ENCODE measurements at regions not wholly inside any gene's neighbourhood (a gene's known extent, or its start where the extent isn't known, plus 50 kb on each side); places are given as distances from the start of the nearest gene placed in this dataset.
A peak's percentile ranks its signal among the peaks of the same experiment; 100 is the strongest.

DNA sequence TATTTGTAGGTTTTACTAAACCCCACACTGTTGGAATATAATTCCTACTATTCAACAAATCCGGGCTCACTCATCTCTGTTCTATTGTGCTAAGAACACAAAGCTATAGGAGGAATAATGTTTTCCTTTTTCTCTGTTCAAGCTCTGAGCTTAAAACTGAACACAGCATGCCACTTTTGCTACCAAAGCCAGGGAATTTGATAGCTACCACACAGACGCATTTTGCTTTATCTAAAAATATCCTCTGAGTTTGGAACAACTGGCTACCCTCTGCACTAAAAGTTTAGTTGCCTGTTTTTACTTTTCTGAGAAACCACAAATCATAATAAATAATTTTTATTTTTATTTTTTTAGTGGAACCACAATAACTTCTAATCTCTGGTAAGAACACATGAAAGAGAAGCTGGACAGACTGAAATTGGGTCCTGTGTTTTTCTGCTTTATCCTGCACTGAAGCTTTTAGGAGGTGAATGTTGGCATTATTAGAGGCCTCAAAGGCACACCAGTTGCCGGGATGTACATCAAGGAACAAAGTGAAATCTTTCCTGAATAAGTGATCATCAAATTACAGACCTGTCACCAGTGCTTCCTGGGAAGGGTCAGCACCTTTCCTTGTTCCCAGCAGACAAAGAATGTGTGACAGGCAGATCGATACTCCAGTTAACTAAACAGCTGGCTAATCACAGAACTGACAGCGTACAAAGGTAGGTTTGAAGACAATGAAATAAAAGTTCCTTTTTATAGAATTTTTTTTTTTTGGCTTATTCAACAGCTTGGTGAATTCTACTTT, 523.2 kb upstream of the TENM4 start:
- TF ChIP-seq POLR2A (IDR thresholded peaks at IDR 0.05) (no peak), CTCF (IDR thresholded peaks at IDR 0.05) (no peak)
- Histone ChIP-seq H3K9me3 (no peaks in the 10 kb centered on the region), H3K4me3 (no peak overlapping the region), H3K27ac (no peak overlapping the region), H3K36me3 (no peaks in the 10 kb centered on the region), H3K4me1 (no peaks in the 10 kb centered on the region), H3K27me3 (no peaks in the 10 kb centered on the region)
- DNase-seq, result no peak

DNA sequence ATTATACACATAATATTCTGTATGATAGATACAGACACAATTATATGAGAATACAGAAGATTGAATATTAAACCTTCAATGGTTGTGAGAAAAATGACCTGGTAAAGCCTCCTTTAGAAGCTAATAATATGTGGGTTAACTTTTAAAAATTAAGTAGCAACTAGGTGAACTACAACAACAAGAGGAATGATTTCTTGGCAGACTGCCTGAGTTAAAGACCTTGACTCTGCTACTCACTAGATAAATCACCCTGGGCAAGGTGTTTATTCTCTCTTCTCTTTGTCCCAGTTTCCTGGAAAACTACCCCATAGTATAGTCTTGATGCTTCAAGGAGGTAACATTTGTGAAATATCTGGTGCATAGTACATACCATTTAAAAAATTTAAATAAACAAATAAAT, 519.6 kb upstream of the TENM4 start:
- no peak for TF ChIP-seq POLR2A (IDR thresholded peaks at IDR 0.05)
- TF ChIP-seq CTCF (IDR thresholded peaks at IDR 0.05), result no peak

DNA sequence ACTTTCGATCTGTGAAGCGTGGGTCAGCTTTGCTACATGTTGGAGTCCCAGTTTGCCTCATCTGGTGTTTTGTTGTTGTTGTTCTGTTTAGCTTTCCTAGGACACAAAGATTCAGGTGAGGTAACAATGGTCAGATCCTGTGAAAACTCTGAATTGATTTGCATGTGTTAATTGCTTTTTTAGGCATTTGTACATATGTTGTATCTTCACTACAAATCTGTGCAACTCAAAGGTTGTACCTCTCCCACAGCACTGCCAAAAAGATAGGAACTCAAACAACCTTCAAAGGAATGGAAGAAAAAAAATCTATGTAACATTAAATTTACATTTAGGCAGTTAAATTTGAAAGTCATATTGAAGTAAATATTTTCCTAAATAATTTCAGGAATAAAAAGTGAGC, 518.5 kb upstream of the TENM4 start:
- Histone ChIP-seq H3K27me3 (no peaks in the 10 kb centered on the region), H3K4me3 (no peak overlapping the region), H3K27ac (no peak overlapping the region), H3K9me3 (no peaks in the 10 kb centered on the region), H3K36me3 (no peaks in the 10 kb centered on the region), H3K4me1 (no peaks in the 10 kb centered on the region)
- DNase-seq, result no peak
- TF ChIP-seq CTCF (IDR thresholded peaks at IDR 0.05), result no peak
- TF ChIP-seq POLR2A (IDR thresholded peaks at IDR 0.05), result no peak

More for the DNA sequence above, 519.6 kb upstream of the TENM4 start:
- Histone ChIP-seq H3K9me3 (no peaks in the 10 kb centered on the region), H3K4me1 (no peaks in the 10 kb centered on the region), H3K27ac (no peak overlapping the region), H3K36me3 (no peaks in the 10 kb centered on the region), H3K27me3 (no peaks in the 10 kb centered on the region), H3K4me3 (no peak overlapping the region)
- DNase-seq, result no peak

DNA sequence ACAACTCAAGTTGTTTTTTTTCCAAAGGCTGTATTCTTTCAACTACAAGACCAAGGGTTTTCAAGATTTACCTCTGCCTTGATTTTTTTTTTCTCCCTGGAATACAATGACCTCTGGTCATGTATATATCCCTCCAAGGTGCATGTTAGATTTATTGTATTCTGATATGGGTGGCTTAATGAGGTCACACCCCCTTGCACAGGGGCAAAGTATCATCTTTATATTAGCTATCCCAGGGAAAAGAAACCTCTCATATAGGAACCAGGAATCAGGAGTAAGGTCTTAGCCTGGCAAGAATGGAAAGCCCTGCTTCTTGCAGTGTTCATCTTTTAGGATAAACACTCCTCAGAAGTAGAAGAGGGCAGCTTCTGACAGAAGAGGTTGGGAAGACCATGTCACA, 516.9 kb upstream of the TENM4 start:
- H3K9me3 ChIP-seq, result no peaks in the 10 kb centered on the region
- peak in 1 of 3 donors; percentile 50 for DNase-seq
- H3K27ac ChIP-seq, result peak overlapping the region in 2 of 4 donors; percentile 44 to 70
- no peaks in the 10 kb centered on the region for H3K4me1 ChIP-seq
- TF ChIP-seq POLR2A (IDR thresholded peaks at IDR 0.05), result no peak
- no peak for TF ChIP-seq CTCF (IDR thresholded peaks at IDR 0.05)
- no peak overlapping the region for H3K4me3 ChIP-seq
- no peaks in the 10 kb centered on the region for H3K36me3 ChIP-seq
- H3K27me3 ChIP-seq, result no peaks in the 10 kb centered on the region

DNA sequence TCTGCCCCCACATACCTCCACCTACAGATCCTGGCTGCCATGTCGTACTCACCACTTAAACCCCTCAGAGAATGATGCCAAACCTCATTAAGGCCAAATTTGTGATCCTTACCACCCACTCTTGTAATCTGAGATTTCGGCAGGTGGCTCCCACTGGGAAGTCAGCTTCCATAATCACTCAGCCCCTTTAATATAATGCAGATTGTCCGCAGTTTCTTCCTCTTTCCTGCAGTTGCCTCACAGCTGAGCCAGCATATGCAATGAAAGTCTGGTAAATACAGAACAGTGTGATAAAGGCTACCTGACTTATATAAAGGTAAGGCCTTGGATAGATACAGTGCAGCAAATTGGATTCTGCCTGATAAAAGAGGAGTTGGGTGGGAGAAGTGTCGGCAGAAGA, 515.2 kb upstream of the TENM4 start:
- Histone ChIP-seq H3K36me3 (no peaks in the 10 kb centered on the region), H3K27me3 (no peaks in the 10 kb centered on the region), H3K4me3 (no peak overlapping the region), H3K9me3 (no peaks in the 10 kb centered on the region), H3K27ac (no peak overlapping the region), H3K4me1 (no peaks in the 10 kb centered on the region)
- DNase-seq, result no peak
- TF ChIP-seq CTCF (IDR thresholded peaks at IDR 0.05) (no peak), POLR2A (IDR thresholded peaks at IDR 0.05) (no peak)

Measured in Peyer's patch (tissue), 4 donors.